Activated T-helper 1 cell treated with anti-CD3 and anti-CD28 coated beads, Interleukin-12 subunit alpha, Interleukin-12 subunit beta, Interleukin-2, Interleukin-4 antibody, amounts not matched to agents 30 ng/mL and 10 ng/mL and 1 ng/mL, durations not matched to agents 14 hours and 24 hours and 36 hours (primary cell): ENCODE measurements at regions not wholly inside any gene's neighbourhood (a gene's known extent, or its start where the extent isn't known, plus 50 kb on each side); places are given as distances from the start of the nearest gene placed in this dataset.
"Not testable (repeated sequence)": the region's sequence is repeated elsewhere in the genome, so short reads cannot be mapped to it uniquely, and the experiment has no call there.

Experiments used
- DNase-seq: peaks from one replicate; pipeline ENCODE4 v3.0.0; 2021; ENCODE audit warnings: low spot score
- H3K27ac Mint-ChIP-seq: one replicate; pipeline ENCODE4 v1.8.0; 2021; ENCODE audit warnings: mild to moderate bottlenecking, mixed read lengths
- H3K27me3 Mint-ChIP-seq: one replicate; pipeline ENCODE4 v1.8.0; 2022; ENCODE audit warnings: mild to moderate bottlenecking, moderate library complexity, mixed read lengths; ENCODE audit not compliant: insufficient read depth
- H3K36me3 Mint-ChIP-seq: one replicate; pipeline ENCODE4 v1.8.0; 2021; ENCODE audit warnings: low read depth, mixed read lengths
- H3K4me1 Mint-ChIP-seq: one replicate; pipeline ENCODE4 v1.8.0; 2021; ENCODE audit warnings: low read depth, mixed read lengths
- H3K4me3 Mint-ChIP-seq: one replicate; pipeline ENCODE4 v1.8.0; 2021; ENCODE audit warnings: mild to moderate bottlenecking, moderate library complexity, mixed read lengths
- H3K9me3 Mint-ChIP-seq: one replicate; pipeline ENCODE4 v1.8.0; 2021; ENCODE audit warnings: mixed read lengths
- intact Hi-C: fragments of 100-400 bp; cut with micrococcal nuclease; formaldehyde crosslinking; loops from one replicate; pipeline ENCODE4 v1.15.1; 2024

DNA sequence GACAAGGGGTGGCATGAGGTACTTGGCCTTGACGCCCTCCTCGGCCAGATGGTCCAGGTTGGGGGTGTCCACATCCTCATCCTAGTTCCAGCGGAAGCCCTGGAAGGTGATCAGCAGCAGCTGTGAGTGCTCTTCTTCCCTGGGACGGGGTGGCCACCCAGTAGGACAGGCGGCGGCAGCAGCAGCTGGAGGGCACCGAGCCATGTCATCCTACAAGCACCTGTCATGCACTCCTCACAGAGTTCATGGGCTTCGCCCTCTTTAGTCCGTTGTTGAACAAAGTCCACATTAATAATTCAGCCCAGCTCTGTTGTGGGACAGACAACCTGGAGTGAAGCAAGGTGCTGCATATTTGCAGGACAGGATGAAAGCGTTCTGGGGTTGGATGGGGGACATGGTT is 153.4 kb upstream of the CCZ1B start:
- DNase-seq, H3K27ac Mint-ChIP-seq, H3K36me3 Mint-ChIP-seq, H3K9me3 Mint-ChIP-seq, H3K4me1 Mint-ChIP-seq, H3K4me3 Mint-ChIP-seq, intact Hi-C loops, H3K27me3 Mint-ChIP-seq: not testable (repeated sequence)

DNA sequence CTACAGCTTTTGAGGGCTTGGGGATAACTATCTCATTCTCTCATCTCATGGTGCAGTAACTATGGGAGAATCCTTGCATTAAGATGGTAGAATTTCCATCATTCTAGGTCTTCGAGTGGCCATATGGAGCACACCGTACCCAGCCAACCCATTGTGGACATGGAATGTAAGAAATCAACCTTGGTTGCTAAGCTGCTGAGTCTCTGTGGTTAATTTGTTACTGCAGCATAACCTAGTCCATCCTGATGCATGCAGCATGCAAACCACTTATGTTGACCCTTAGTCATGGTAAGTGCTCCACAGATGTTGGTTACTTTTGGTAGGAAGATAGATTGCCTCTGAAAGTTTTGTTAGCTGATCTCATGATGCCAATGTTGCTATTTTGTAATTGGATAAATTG is 156.3 kb upstream of the CCZ1B start:
- H3K9me3 Mint-ChIP-seq, H3K4me3 Mint-ChIP-seq, H3K4me1 Mint-ChIP-seq, H3K27me3 Mint-ChIP-seq, H3K36me3 Mint-ChIP-seq, intact Hi-C loops, H3K27ac Mint-ChIP-seq, DNase-seq: not testable (repeated sequence)

DNA sequence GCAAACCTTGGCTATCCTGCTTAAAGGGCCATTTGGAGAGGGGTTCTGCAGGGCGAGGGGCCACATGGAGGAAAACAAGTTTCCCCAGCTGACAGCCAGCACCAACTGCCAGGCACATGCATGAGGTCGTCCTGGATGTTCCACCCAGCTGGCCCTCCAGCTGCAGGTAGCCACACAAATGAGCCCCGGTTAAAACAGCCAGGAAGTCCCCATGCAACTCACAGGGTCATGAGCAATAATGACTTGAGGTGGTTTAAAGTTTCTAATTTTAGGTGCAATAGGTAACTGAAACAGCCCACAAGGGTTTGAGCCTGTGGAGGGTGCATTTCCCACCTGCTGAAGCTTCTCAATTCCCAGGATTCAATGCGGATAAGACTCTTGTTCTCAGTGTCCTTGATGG is 160.8 kb upstream of the CCZ1B start:
- intact Hi-C loops, H3K36me3 Mint-ChIP-seq, H3K27me3 Mint-ChIP-seq, H3K9me3 Mint-ChIP-seq, H3K27ac Mint-ChIP-seq, DNase-seq, H3K4me3 Mint-ChIP-seq: not testable (repeated sequence)
- peaks cover 13% of the 10 kb centered on the region for H3K4me1 Mint-ChIP-seq

DNA sequence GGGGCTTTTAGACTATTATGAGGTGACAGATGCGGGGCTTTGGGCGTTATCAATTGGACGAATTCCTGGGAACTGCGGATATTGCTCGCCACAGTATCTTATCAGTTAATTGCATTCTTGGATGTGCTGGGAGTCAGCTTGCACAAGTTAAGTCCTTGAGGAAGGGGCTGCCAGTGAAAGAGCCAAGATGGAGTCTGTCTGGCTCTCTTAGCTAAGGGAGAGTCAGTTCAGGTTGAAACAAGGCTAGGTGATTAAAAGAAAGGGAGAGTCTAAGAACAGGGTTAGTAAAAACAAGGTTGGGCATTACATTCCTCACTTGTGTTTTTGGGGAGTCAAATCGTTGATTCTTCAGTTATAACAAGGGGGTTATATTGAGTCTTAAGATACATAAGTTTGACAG is 162.5 kb upstream of the CCZ1B start:
- peaks cover 13% of the 10 kb centered on the region for H3K4me1 Mint-ChIP-seq
- H3K27me3 Mint-ChIP-seq, H3K4me3 Mint-ChIP-seq, DNase-seq, H3K9me3 Mint-ChIP-seq, H3K36me3 Mint-ChIP-seq, H3K27ac Mint-ChIP-seq, intact Hi-C loops: not testable (repeated sequence)

DNA sequence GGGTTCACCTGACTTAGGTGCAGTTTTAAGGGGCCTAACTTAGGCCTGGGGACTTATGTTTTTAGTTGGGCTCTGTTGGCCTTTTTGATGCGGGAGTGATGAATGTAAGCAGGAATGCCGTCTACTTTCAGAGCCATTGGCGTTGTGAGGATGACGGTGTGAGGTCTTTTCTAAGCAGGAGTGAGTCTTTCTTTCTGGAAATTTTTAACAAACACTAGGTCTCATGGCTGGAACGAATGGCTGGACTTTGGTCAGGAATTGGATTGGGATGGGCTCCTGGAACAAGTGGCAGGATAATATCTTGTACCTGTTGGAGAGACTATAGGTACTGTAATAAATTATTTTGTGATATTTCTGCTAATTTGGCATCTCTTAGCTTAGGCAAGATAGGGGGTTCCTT is 163.9 kb upstream of the CCZ1B start:
- H3K27ac Mint-ChIP-seq, H3K36me3 Mint-ChIP-seq, H3K27me3 Mint-ChIP-seq, DNase-seq, H3K4me3 Mint-ChIP-seq, intact Hi-C loops, H3K9me3 Mint-ChIP-seq: not testable (repeated sequence)
- peaks cover 13% of the 10 kb centered on the region for H3K4me1 Mint-ChIP-seq

DNA sequence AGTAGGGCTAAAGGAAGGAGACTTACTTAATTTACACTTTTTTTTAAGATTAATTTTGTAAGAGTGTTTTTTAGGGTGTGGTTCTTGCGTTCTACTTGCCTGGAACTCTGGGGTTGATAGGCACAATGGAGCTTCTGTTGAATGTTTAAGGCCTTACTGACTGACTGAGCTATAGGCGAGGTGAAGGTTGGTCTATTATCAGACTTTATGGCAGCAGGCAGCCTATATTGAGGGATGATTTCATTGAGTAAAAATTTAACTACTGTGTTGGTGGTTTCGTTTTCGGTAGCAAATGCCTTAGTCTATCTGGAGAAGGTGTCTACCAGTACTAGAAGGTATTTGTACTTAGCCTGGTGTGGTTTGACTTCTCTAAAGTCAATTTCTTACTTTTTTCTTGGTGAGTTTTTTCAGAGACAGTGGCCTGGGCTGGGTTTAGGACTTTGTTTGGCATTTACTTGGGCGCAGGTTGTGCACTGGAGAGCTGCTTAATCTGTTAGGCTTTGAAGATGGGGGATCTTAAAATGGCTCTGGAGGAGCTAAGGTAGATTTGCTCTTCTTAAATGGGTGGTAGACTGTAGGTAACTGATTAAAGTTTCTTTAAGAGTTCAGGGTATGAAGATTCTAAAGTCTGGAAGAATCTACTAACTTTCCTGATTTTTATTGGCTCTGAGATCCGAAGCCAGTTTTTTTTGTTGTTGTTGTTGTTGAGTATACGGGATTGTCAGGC is 164.5 kb upstream of the CCZ1B start:
- DNase-seq, H3K4me3 Mint-ChIP-seq, H3K27ac Mint-ChIP-seq, H3K36me3 Mint-ChIP-seq, H3K27me3 Mint-ChIP-seq, intact Hi-C loops, H3K9me3 Mint-ChIP-seq: not testable (repeated sequence)
- peaks cover 13% of the 10 kb centered on the region for H3K4me1 Mint-ChIP-seq

DNA sequence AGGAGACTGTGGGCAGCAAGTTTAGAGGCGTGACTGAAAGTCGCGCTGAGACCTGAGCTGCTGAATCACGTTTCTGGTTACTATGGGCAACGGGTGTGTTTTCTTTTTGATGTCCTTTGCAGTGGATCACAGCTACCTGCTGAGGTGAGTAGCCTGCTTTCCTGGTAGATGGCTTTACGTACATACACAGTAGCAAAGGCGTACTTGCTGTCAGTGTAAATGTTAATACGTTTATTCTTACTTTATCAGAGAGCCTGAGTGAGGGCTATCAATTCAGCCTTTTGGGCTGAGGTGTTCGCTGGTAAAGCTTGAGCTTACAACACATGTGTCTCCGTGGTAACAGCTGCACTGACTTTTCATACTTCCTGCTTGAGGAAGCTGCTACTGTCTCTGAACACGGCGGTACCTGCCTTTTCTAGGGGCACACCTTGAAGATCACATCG is 165.1 kb upstream of the CCZ1B start:
- H3K9me3 Mint-ChIP-seq, H3K27ac Mint-ChIP-seq, H3K36me3 Mint-ChIP-seq, H3K27me3 Mint-ChIP-seq, intact Hi-C loops, H3K4me3 Mint-ChIP-seq: not testable (repeated sequence)
- DNase-seq: peak; percentile 8
- H3K4me1 Mint-ChIP-seq: peaks cover 13% of the 10 kb centered on the region

DNA sequence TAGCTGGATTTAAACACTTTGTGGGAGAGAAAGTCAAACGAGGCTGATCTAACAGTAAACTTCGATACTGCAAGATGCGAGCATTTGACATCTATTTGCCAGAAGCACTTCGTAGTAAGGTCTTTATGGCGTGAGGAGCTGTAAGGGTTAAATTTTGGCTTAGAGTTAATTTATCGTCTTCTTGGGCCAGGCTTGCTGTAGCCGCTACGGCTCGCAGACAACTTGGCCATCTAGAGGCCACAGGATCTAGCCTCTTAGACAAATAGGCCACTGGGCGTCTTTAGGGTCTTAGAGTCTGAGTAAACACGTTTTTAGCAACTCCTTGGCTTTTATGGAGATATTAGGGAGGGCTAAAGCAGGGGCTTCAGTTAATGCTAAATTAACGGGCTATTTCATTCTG is 165.6 kb upstream of the CCZ1B start:
- H3K27ac Mint-ChIP-seq: not testable (repeated sequence)

DNA sequence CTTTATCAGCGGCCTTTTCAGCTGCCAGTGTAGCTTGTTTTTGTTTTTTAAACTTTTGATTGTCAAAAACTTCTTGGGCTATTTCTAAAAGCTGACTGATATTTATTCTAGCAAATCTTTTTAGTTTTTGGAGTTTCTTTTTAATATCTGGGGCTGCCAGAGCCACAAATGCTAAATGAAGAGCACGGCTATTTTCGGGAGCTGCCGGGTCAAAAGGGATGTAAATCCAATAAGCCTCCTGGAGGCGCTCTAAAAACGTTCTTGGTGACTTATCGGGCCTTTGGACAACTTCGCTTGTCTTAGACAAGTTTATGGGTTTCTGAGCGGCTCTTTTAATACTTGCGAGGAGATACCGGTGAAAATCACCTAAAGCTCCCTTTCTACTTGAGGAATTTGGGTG is 166.1 kb upstream of the CCZ1B start:
- H3K4me3 Mint-ChIP-seq, intact Hi-C loops, DNase-seq, H3K36me3 Mint-ChIP-seq, H3K9me3 Mint-ChIP-seq, H3K27ac Mint-ChIP-seq, H3K27me3 Mint-ChIP-seq: not testable (repeated sequence)
- peaks cover 13% of the 10 kb centered on the region for H3K4me1 Mint-ChIP-seq

More for the DNA sequence above, 165.6 kb upstream of the CCZ1B start:
- DNase-seq, H3K4me3 Mint-ChIP-seq, H3K9me3 Mint-ChIP-seq, H3K27me3 Mint-ChIP-seq, H3K36me3 Mint-ChIP-seq, intact Hi-C loops: not testable (repeated sequence)
- H3K4me1 Mint-ChIP-seq: peaks cover 13% of the 10 kb centered on the region

DNA sequence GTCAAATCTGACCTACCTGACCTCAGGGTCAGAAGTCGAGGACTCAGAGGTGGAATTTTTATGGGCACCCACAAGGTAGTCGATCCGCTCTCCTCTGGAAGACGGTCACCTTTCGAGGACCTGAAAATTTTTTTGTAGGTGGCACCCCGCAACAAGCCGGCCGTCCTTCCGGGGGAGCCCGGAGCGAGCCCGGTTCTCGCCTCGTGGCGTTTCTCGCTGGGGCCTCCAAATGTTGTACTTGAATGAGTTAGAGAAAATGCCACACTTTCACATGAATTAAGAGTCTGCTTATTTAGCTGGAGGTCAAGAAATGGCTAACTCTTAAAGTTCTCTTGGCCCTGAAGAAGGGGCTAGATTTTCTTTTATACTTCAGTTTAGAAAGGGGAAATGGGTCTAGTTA is 169.0 kb upstream of the CCZ1B start:
- peaks cover 13% of the 10 kb centered on the region for H3K4me1 Mint-ChIP-seq
- DNase-seq, intact Hi-C loops, H3K4me3 Mint-ChIP-seq, H3K27ac Mint-ChIP-seq, H3K9me3 Mint-ChIP-seq, H3K27me3 Mint-ChIP-seq, H3K36me3 Mint-ChIP-seq: not testable (repeated sequence)

DNA sequence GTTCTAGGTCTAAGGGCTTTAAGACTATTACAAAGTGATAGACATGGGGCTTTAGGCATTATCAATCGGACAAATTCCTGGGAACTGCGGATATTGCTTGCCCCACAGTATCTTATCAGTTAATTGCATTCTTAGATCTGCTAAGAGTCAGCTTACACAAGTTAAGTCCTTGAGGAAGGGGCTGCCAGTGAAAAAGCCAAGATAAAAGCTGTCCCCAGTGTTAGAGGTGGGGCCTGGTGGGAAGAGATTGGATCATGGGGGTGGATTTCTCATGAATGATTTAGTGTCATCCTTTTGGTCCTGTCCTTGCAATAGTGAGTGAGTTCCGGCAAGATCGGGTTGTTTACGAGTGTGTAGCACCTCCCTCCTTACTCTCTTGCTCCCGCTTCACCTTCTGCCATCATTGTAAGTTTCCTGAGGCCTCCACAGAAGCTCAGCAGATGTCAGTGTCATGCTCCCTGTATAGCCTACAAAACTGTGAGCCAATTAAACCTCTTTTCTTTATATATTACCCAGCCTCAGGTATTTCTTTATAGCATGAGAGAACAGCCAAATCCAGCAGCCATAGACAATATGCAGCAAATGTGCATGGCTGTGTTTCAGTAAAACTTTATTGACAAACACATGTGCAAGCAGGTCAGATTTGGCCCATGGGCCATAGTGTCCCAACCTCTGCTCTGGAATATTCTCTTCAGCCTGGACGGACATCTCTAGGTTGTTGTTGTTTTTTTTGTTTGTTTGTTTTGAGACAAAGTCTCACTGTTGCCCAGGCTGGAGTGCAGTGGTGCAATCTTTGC is 169.6 kb upstream of the CCZ1B start:
- H3K36me3 Mint-ChIP-seq, intact Hi-C loops, DNase-seq, H3K9me3 Mint-ChIP-seq, H3K27ac Mint-ChIP-seq, H3K27me3 Mint-ChIP-seq, H3K4me3 Mint-ChIP-seq: not testable (repeated sequence)
- H3K4me1 Mint-ChIP-seq: peaks cover 10% of the 10 kb centered on the region

DNA sequence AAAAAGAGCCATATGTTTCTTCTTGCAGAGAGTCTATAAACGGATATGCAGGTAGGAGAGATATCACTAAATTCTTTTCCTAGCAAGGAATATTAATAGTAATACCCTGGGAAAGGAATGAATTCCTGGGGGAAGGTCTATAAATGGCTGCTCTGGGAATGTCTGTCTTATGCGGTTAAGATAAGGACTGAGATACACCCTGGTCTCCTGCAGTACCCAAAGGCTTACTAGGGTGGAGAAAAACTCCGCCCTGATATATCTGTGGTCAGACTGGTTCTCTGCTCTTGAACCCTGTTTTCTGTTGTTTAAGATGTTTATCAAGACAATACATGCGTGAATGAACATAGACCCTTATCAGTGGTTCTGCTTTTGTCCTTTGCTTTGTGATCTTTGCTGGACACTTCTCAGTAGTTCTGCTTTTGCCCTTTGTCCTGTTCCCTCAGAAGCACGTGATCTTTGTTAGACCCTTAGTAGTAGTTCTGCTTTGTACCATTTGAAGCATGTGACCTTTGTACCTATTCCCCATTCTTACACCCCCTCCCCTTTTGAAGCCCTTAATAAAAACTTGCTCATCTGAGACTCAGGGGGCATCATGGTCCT is 173.1 kb upstream of the CCZ1B start:
- H3K4me1 Mint-ChIP-seq, H3K9me3 Mint-ChIP-seq, H3K36me3 Mint-ChIP-seq, H3K27ac Mint-ChIP-seq, intact Hi-C loops, H3K27me3 Mint-ChIP-seq, H3K4me3 Mint-ChIP-seq, DNase-seq: not testable (repeated sequence)

DNA sequence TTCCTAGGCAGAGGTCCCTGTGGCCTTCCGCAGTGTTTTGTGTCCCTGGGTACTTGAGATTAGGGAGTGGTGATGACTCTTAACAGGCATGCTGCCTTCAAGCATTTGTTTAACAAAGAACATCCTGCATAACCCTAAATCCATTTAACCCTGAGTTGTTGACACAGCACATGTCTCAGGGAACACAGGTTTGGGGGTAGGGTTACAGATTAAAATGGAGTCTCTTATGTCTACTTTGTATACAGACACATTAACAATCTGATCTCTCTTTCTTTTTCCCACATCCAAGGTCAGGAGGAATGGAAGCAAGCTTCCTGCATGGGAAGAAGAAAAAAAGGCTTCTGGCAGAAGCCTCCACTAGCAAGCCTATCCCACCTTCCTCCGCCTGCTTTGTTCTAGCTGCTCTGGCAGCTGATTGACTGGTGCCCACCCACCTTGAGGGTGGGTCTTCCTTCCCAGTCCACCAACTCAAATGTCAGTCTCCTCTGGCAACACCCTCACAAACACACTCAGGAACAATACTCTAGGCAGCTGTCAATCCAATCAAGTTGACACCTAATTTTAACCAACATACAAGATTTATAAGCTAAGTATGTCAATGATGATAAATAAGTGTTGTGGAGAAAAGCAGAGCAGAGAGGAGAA is 176.5 kb upstream of the CCZ1B start:
- no peak overlapping the region for H3K27ac Mint-ChIP-seq
- no peaks in the 10 kb centered on the region for H3K4me1 Mint-ChIP-seq
- intact Hi-C loops: no loop called here
- peaks cover 5% of the 10 kb centered on the region for H3K27me3 Mint-ChIP-seq
- DNase-seq: no peak
- peaks cover 7% of the 10 kb centered on the region for H3K9me3 Mint-ChIP-seq
- H3K4me3 Mint-ChIP-seq: no peak overlapping the region
- peaks cover 2% of the 10 kb centered on the region for H3K36me3 Mint-ChIP-seq
